ENCODE measurements at regions not wholly inside any gene's neighbourhood (a gene's known extent, or its start where the extent isn't known, plus 50 kb on each side); places are given as distances from the start of the nearest gene placed in this dataset.

- Histone ChIP-seq H3K27ac (no peak overlapping the region), H3K27me3 (no peaks in the 10 kb centered on the region), H3K4me3 (no peak overlapping the region), H3K4me1 (replicated peaks in 1 of 2) (no peaks in the 10 kb centered on the region), H3K36me3 (replicated peaks in 1 of 2) (no peaks in the 10 kb centered on the region), H3K9me3 (replicated peaks in 1 of 3) (no peaks in the 10 kb centered on the region)
- no peak for TF ChIP-seq CTCF (IDR thresholded peaks at IDR 0.05)
- no peak for TF ChIP-seq POLR2A (IDR thresholded peaks at IDR 0.05)
- no peak for DNase-seq
- WGBS, 4 donors, result 65 to 84% (median 69%) methylated on average over 4 of the region's 4 CpGs
- intact Hi-C loops (cut with DNase I), result no loop called here
Observed at GRCh38 chr6:2554651-2555260, 196.0 kb downstream of the MYLK4 start.

- no peaks in the 10 kb centered on the region for H3K36me3 ChIP-seq (replicated peaks in 1 of 2)
- intact Hi-C loops (cut with DNase I), result no loop called here
- TF ChIP-seq CTCF (IDR thresholded peaks at IDR 0.05) (no peak), POLR2A (IDR thresholded peaks at IDR 0.05) (no peak)
- no peaks in the 10 kb centered on the region for H3K27me3 ChIP-seq
- DNase-seq, result no peak
- H3K9me3 ChIP-seq (replicated peaks in 1 of 3), result no peaks in the 10 kb centered on the region
- H3K4me1 ChIP-seq (replicated peaks in 1 of 2), result no peaks in the 10 kb centered on the region
- H3K4me3 ChIP-seq, result no peak overlapping the region
- 55 to 78% (median 72%) methylated on average over 10 of the region's 10 CpGs for WGBS, 4 donors
- no peak overlapping the region for H3K27ac ChIP-seq
Observed at GRCh38 chr6:2552526-2553154, 198.1 kb downstream of the MYLK4 start.

GRCh38 chr6:2551705-2552104 lies 199.0 kb downstream of the MYLK4 start:
- no peaks in the 10 kb centered on the region for H3K4me1 ChIP-seq (replicated peaks in 1 of 2)
- no peaks in the 10 kb centered on the region for H3K36me3 ChIP-seq (replicated peaks in 1 of 2)
- no peak overlapping the region for H3K4me3 ChIP-seq
- no peak overlapping the region for H3K27ac ChIP-seq
- no peak for DNase-seq
- no peaks in the 10 kb centered on the region for H3K27me3 ChIP-seq
- WGBS, 4 donors, result 79 to 89% (median 84%) methylated on average over 3 of the region's 3 CpGs
- TF ChIP-seq CTCF (IDR thresholded peaks at IDR 0.05), result no peak
- TF ChIP-seq POLR2A (IDR thresholded peaks at IDR 0.05), result no peak
- H3K9me3 ChIP-seq (replicated peaks in 1 of 3), result no peaks in the 10 kb centered on the region
- intact Hi-C loops (cut with DNase I), result no loop called here

- Histone ChIP-seq H3K36me3 (replicated peaks in 1 of 2) (no peaks in the 10 kb centered on the region), H3K27ac (no peak overlapping the region), H3K4me1 (replicated peaks in 1 of 2) (no peaks in the 10 kb centered on the region), H3K4me3 (no peak overlapping the region), H3K27me3 (no peaks in the 10 kb centered on the region), H3K9me3 (replicated peaks in 1 of 3) (no peaks in the 10 kb centered on the region)
- TF ChIP-seq POLR2A (IDR thresholded peaks at IDR 0.05), result no peak
- no peak for TF ChIP-seq CTCF (IDR thresholded peaks at IDR 0.05)
- 78 to 86% (median 80%) methylated on average over 4 of the region's 4 CpGs for WGBS, 4 donors
- no peak for DNase-seq
- intact Hi-C loops (cut with DNase I), result no loop called here
Observed at GRCh38 chr6:2550247-2550646, 200.5 kb downstream of the MYLK4 start.

All from adrenal gland (tissue), 9 donors.